Testis (tissue), 2 donors: ENCODE measurements at regions not wholly inside any gene's neighbourhood (a gene's known extent, or its start where the extent isn't known, plus 50 kb on each side); places are given as distances from the start of the nearest gene placed in this dataset.

Experiments used
- DNase-seq: peaks from one replicate; pipeline ENCODE4 v3.0.0-alpha.2; 2019
- H3K27ac ChIP-seq, 2 donors: fragments of 200-600 bp; sonication (generic); one replicate each; pipeline ENCODE4 v1.5.1; 2019
- H3K27me3 ChIP-seq: fragments of 200-600 bp; sonication (generic); one replicate; pipeline ENCODE4 v1.5.1; 2019
- H3K36me3 ChIP-seq: fragments of 200-600 bp; sonication (generic); one replicate; pipeline ENCODE4 v1.5.1; 2017; ENCODE audit warnings: low read depth; ENCODE audit errors: missing control alignments
- H3K4me1 ChIP-seq: fragments of 200-600 bp; sonication (generic); one replicate; pipeline ENCODE4 v1.5.1; 2019
- H3K4me3 ChIP-seq, 2 donors: fragments of 200-600 bp; sonication (generic); one replicate each; pipeline ENCODE4 v1.5.1; 2017 to 2019
- H3K9me3 ChIP-seq: fragments of 200-600 bp; sonication (generic); one replicate; pipeline ENCODE4 v1.5.1; 2017
- CTCF ChIP-seq, 3 experiments: fragments of 450-650 bp in 2 of 3; fragments of 200-600 bp in 1 of 3; sonication (generic) in 1 of 3; IDR thresholded peaks; one replicate each; pipeline ENCODE4 v1.5.1; 2016 to 2019; ENCODE audit warnings: antibody characterized with exemption in 3 of 3, mild to moderate bottlenecking in 2 of 3, moderate library complexity in 1 of 3
- POLR2A ChIP-seq: fragments of 450-650 bp; IDR thresholded peaks from one replicate; pipeline ENCODE4 v1.6.1; 2017; ENCODE audit warnings: antibody characterized with exemption, mild to moderate bottlenecking, moderate library complexity
- WGBS, 2 donors: methylation state at CpG; one replicate each; pipeline ENCODE4 v1.1.5; 2018; 5-methylcytosine and 5-hydroxymethylcytosine counted together
- intact Hi-C: fragments of 100-400 bp; cut with DNase I; formaldehyde crosslinking; loops from one replicate; pipeline ENCODE4 v1.15.1; 2023; ENCODE audit warnings: low total_unique reads

GRCh38 chr6:165019681-165020080 lies 289.7 kb downstream of the C6orf118 start:
- Histone ChIP-seq H3K27ac (no peak overlapping the region), H3K9me3 (no peaks in the 10 kb centered on the region), H3K4me1 (no peaks in the 10 kb centered on the region), H3K36me3 (no peaks in the 10 kb centered on the region), H3K27me3 (no peaks in the 10 kb centered on the region), H3K4me3 (no peak overlapping the region)
- intact Hi-C loops: loop anchor here (5.0 kb wide), 1 partner anchor 1002 kb away; no protein-coding TSS in a partner anchor
- no peak for DNase-seq
- TF ChIP-seq CTCF (IDR thresholded peaks at IDR 0.05) (no peak), POLR2A (no peak)
- 88 to 90% methylated on average over 2 of the region's 2 CpGs for WGBS, 2 donors

DNA sequence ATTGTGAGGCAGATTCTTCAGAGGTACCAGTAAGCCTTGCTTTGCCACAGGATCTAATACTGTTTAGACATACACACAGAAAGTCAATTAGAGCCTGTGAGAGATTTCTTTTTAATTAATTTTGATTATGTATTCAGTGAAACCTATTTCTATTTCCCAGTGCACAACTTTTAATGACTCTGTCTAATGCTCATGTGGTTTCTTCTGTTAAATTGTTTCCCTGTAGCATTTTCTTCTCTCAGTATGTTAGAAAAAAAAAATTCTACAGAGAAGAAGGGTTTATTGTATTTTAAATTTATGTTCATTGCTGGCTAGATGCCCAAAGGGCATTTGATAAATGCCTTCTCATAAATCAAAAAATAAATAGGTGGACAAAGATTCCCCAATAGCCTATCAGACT lies 293.7 kb downstream of the C6orf118 start:
- intact Hi-C loops: loop anchor here (5.0 kb wide), 1 partner anchor 998 kb away; no protein-coding TSS in a partner anchor
- H3K27me3 ChIP-seq: no peaks in the 10 kb centered on the region
- H3K4me1 ChIP-seq: no peaks in the 10 kb centered on the region
- TF ChIP-seq POLR2A (no peak), CTCF (IDR thresholded peaks at IDR 0.05) (no peak)
- no peak overlapping the region for H3K27ac ChIP-seq
- no peaks in the 10 kb centered on the region for H3K9me3 ChIP-seq
- DNase-seq: no peak
- no peaks in the 10 kb centered on the region for H3K36me3 ChIP-seq
- no peak overlapping the region for H3K4me3 ChIP-seq

- intact Hi-C loops: no loop called here
- DNase-seq: no peak
- no peaks in the 10 kb centered on the region for H3K9me3 ChIP-seq
- no peaks in the 10 kb centered on the region for H3K36me3 ChIP-seq
- no peak overlapping the region for H3K27ac ChIP-seq
- peaks cover 4% of the 10 kb centered on the region for H3K4me1 ChIP-seq
- no peak overlapping the region for H3K4me3 ChIP-seq
- WGBS, 2 donors: 80 to 81% methylated on average over 3 of the region's 3 CpGs
- H3K27me3 ChIP-seq: no peaks in the 10 kb centered on the region
- TF ChIP-seq CTCF (IDR thresholded peaks at IDR 0.05) (no peak), POLR2A (no peak)
Measured at GRCh38 chr6:165013701-165014100, 295.7 kb downstream of the C6orf118 start.

- intact Hi-C loops: no loop called here
- WGBS, 2 donors: 84 to 90% methylated on average over 4 of the region's 4 CpGs
Measured at GRCh38 chr6:165012183-165012582, 297.2 kb downstream of the C6orf118 start.

More at GRCh38 chr6:165012183-165012582, 297.2 kb downstream of the C6orf118 start:
- Histone ChIP-seq H3K4me1 (peaks cover 4% of the 10 kb centered on the region), H3K4me3 (no peak overlapping the region), H3K27ac (no peak overlapping the region), H3K27me3 (no peaks in the 10 kb centered on the region), H3K9me3 (no peaks in the 10 kb centered on the region), H3K36me3 (no peaks in the 10 kb centered on the region)
- TF ChIP-seq CTCF (IDR thresholded peaks at IDR 0.05): no peak
- TF ChIP-seq POLR2A: no peak
- DNase-seq: no peak
